ENCODE measurements at regions not wholly inside any gene's neighbourhood (a gene's known extent, or its start where the extent isn't known, plus 50 kb on each side); places are given as distances from the start of the nearest gene placed in this dataset.

- H3K9ac ChIP-seq (ENCODE audit: low read length), result no peak overlapping the region
- no peak overlapping the region for H3K4me3 ChIP-seq (ENCODE audit: low read length)
- H3K27me3 ChIP-seq (replicated peaks; ENCODE audit: control insufficient read depth, insufficient read depth, low read length), result no peaks in the 10 kb centered on the region
These were observed 300.6 kb upstream of the KCNH8 start for GRCh38 chr3:18847583-18848197.

GRCh38 chr3:18843983-18844382 is 304.3 kb upstream of the KCNH8 start:
- H3K9me3 ChIP-seq (ENCODE audit: control insufficient read depth, low read length), result no peaks in the 10 kb centered on the region

More at GRCh38 chr3:18847583-18848197, 300.6 kb upstream of the KCNH8 start:
- Histone ChIP-seq H3K9me3 (ENCODE audit: control insufficient read depth, low read length) (no peaks in the 10 kb centered on the region), H3K4me1 (ENCODE audit: control insufficient read depth, insufficient read depth, low read length) (no peaks in the 10 kb centered on the region), H3K36me3 (ENCODE audit: control insufficient read depth, insufficient read depth, low read length, severe bottlenecking) (no peaks in the 10 kb centered on the region)
- peak; percentile 0 for DNase-seq (ENCODE audit: low read depth)

GRCh38 chr3:18843188-18843587 is 305.1 kb upstream of the KCNH8 start:
- no peaks in the 10 kb centered on the region for H3K9me3 ChIP-seq (ENCODE audit: control insufficient read depth, low read length)
- no peak overlapping the region for H3K4me3 ChIP-seq (ENCODE audit: low read length)
- no peak for DNase-seq (ENCODE audit: low read depth)
- no peak overlapping the region for H3K9ac ChIP-seq (ENCODE audit: low read length)
- no peaks in the 10 kb centered on the region for H3K27me3 ChIP-seq (replicated peaks; ENCODE audit: control insufficient read depth, insufficient read depth, low read length)
- no peaks in the 10 kb centered on the region for H3K36me3 ChIP-seq (ENCODE audit: control insufficient read depth, insufficient read depth, low read length, severe bottlenecking)
- no peaks in the 10 kb centered on the region for H3K4me1 ChIP-seq (ENCODE audit: control insufficient read depth, insufficient read depth, low read length)

More at GRCh38 chr3:18843983-18844382, 304.3 kb upstream of the KCNH8 start:
- Histone ChIP-seq H3K9ac (ENCODE audit: low read length) (no peak overlapping the region), H3K27me3 (replicated peaks; ENCODE audit: control insufficient read depth, insufficient read depth, low read length) (no peaks in the 10 kb centered on the region), H3K36me3 (ENCODE audit: control insufficient read depth, insufficient read depth, low read length, severe bottlenecking) (no peaks in the 10 kb centered on the region), H3K4me1 (ENCODE audit: control insufficient read depth, insufficient read depth, low read length) (no peaks in the 10 kb centered on the region), H3K4me3 (ENCODE audit: low read length) (no peak overlapping the region)
- DNase-seq (ENCODE audit: low read depth), result no peak

GRCh38 chr3:18841422-18842343 is 306.6 kb upstream of the KCNH8 start:
- H3K4me1 ChIP-seq (ENCODE audit: control insufficient read depth, insufficient read depth, low read length), result no peaks in the 10 kb centered on the region
- no peak overlapping the region for H3K9ac ChIP-seq (ENCODE audit: low read length)
- DNase-seq (ENCODE audit: low read depth), result no peak
- no peaks in the 10 kb centered on the region for H3K36me3 ChIP-seq (ENCODE audit: control insufficient read depth, insufficient read depth, low read length, severe bottlenecking)
- H3K4me3 ChIP-seq (ENCODE audit: low read length), result no peak overlapping the region
- H3K27me3 ChIP-seq (replicated peaks; ENCODE audit: control insufficient read depth, insufficient read depth, low read length), result no peaks in the 10 kb centered on the region
- no peaks in the 10 kb centered on the region for H3K9me3 ChIP-seq (ENCODE audit: control insufficient read depth, low read length)

GRCh38 chr3:18840535-18841137 is 307.7 kb upstream of the KCNH8 start:
- Histone ChIP-seq H3K9me3 (ENCODE audit: control insufficient read depth, low read length) (no peaks in the 10 kb centered on the region), H3K9ac (ENCODE audit: low read length) (no peak overlapping the region), H3K4me3 (ENCODE audit: low read length) (no peak overlapping the region), H3K36me3 (ENCODE audit: control insufficient read depth, insufficient read depth, low read length, severe bottlenecking) (no peaks in the 10 kb centered on the region), H3K4me1 (ENCODE audit: control insufficient read depth, insufficient read depth, low read length) (no peaks in the 10 kb centered on the region), H3K27me3 (replicated peaks; ENCODE audit: control insufficient read depth, insufficient read depth, low read length) (no peaks in the 10 kb centered on the region)
- DNase-seq (ENCODE audit: low read depth), result no peak

GRCh38 chr3:18838758-18839157 is 309.6 kb upstream of the KCNH8 start:
- no peak for DNase-seq (ENCODE audit: low read depth)
- H3K9ac ChIP-seq (ENCODE audit: low read length), result no peak overlapping the region
- H3K9me3 ChIP-seq (ENCODE audit: control insufficient read depth, low read length), result no peaks in the 10 kb centered on the region
- H3K36me3 ChIP-seq (ENCODE audit: control insufficient read depth, insufficient read depth, low read length, severe bottlenecking), result no peaks in the 10 kb centered on the region
- H3K4me3 ChIP-seq (ENCODE audit: low read length), result no peak overlapping the region
- H3K4me1 ChIP-seq (ENCODE audit: control insufficient read depth, insufficient read depth, low read length), result no peaks in the 10 kb centered on the region
- no peaks in the 10 kb centered on the region for H3K27me3 ChIP-seq (replicated peaks; ENCODE audit: control insufficient read depth, insufficient read depth, low read length)

GRCh38 chr3:18837137-18837755 is 311.1 kb upstream of the KCNH8 start:
- Histone ChIP-seq H3K27me3 (replicated peaks; ENCODE audit: control insufficient read depth, insufficient read depth, low read length) (no peaks in the 10 kb centered on the region), H3K9me3 (ENCODE audit: control insufficient read depth, low read length) (no peaks in the 10 kb centered on the region), H3K4me1 (ENCODE audit: control insufficient read depth, insufficient read depth, low read length) (no peaks in the 10 kb centered on the region), H3K36me3 (ENCODE audit: control insufficient read depth, insufficient read depth, low read length, severe bottlenecking) (no peaks in the 10 kb centered on the region), H3K9ac (ENCODE audit: low read length) (no peak overlapping the region), H3K4me3 (ENCODE audit: low read length) (no peak overlapping the region)
- DNase-seq (ENCODE audit: low read depth), result no peak

GRCh38 chr3:18835021-18835420 is 313.3 kb upstream of the KCNH8 start:
- no peaks in the 10 kb centered on the region for H3K4me1 ChIP-seq (ENCODE audit: control insufficient read depth, insufficient read depth, low read length)
- H3K4me3 ChIP-seq (ENCODE audit: low read length), result no peak overlapping the region
- H3K36me3 ChIP-seq (ENCODE audit: control insufficient read depth, insufficient read depth, low read length, severe bottlenecking), result no peaks in the 10 kb centered on the region
- H3K9me3 ChIP-seq (ENCODE audit: control insufficient read depth, low read length), result no peaks in the 10 kb centered on the region
- no peak overlapping the region for H3K9ac ChIP-seq (ENCODE audit: low read length)
- H3K27me3 ChIP-seq (replicated peaks; ENCODE audit: control insufficient read depth, insufficient read depth, low read length), result no peaks in the 10 kb centered on the region
- DNase-seq (ENCODE audit: low read depth), result no peak

- Histone ChIP-seq H3K4me1 (ENCODE audit: control insufficient read depth, insufficient read depth, low read length) (no peaks in the 10 kb centered on the region), H3K9me3 (ENCODE audit: control insufficient read depth, low read length) (no peaks in the 10 kb centered on the region), H3K9ac (ENCODE audit: low read length) (no peak overlapping the region), H3K4me3 (ENCODE audit: low read length) (no peak overlapping the region), H3K27me3 (replicated peaks; ENCODE audit: control insufficient read depth, insufficient read depth, low read length) (no peaks in the 10 kb centered on the region), H3K36me3 (ENCODE audit: control insufficient read depth, insufficient read depth, low read length, severe bottlenecking) (no peaks in the 10 kb centered on the region)
- DNase-seq (ENCODE audit: low read depth), result no peak
These were observed 318.2 kb upstream of the KCNH8 start for GRCh38 chr3:18830087-18830486.

- Histone ChIP-seq H3K9ac (ENCODE audit: low read length) (no peak overlapping the region), H3K4me3 (ENCODE audit: low read length) (no peak overlapping the region), H3K9me3 (ENCODE audit: control insufficient read depth, low read length) (no peaks in the 10 kb centered on the region), H3K36me3 (ENCODE audit: control insufficient read depth, insufficient read depth, low read length, severe bottlenecking) (no peaks in the 10 kb centered on the region), H3K4me1 (ENCODE audit: control insufficient read depth, insufficient read depth, low read length) (no peaks in the 10 kb centered on the region), H3K27me3 (replicated peaks; ENCODE audit: control insufficient read depth, insufficient read depth, low read length) (no peaks in the 10 kb centered on the region)
- DNase-seq (ENCODE audit: low read depth), result no peak
These were observed 319.7 kb upstream of the KCNH8 start for GRCh38 chr3:18828637-18829036.

GRCh38 chr3:18827664-18828063 is 320.6 kb upstream of the KCNH8 start:
- H3K4me1 ChIP-seq (ENCODE audit: control insufficient read depth, insufficient read depth, low read length), result no peaks in the 10 kb centered on the region
- H3K9ac ChIP-seq (ENCODE audit: low read length), result no peak overlapping the region
- H3K9me3 ChIP-seq (ENCODE audit: control insufficient read depth, low read length), result no peaks in the 10 kb centered on the region
- DNase-seq (ENCODE audit: low read depth), result no peak
- no peaks in the 10 kb centered on the region for H3K27me3 ChIP-seq (replicated peaks; ENCODE audit: control insufficient read depth, insufficient read depth, low read length)
- no peaks in the 10 kb centered on the region for H3K36me3 ChIP-seq (ENCODE audit: control insufficient read depth, insufficient read depth, low read length, severe bottlenecking)
- H3K4me3 ChIP-seq (ENCODE audit: low read length), result no peak overlapping the region
